HL-60 (cell line): ENCODE measurements at regions not wholly inside any gene's neighbourhood (a gene's known extent, or its start where the extent isn't known, plus 50 kb on each side); places are given as distances from the start of the nearest gene placed in this dataset.
A peak's percentile ranks its signal among the peaks of the same experiment; 100 is the strongest.

Experiments
- DNase-seq, 2 experiments: peaks; one replicate each; pipeline ENCODE4 v3.0.0-alpha.2; 2010 to 2020; ENCODE audit warnings: low read depth in 1 of 2, low spot score in 1 of 2
- H3K27ac ChIP-seq: fragments of 250-450 bp; sonication (Bioruptor Pico); replicated peaks from 2 replicates; pipeline ENCODE4 v1.5.1; 2020; ENCODE audit warnings: mild to moderate bottlenecking, moderate library complexity
- H3K27me3 ChIP-seq: fragments of 250-450 bp; sonication (Bioruptor Pico); 2 replicates; pipeline ENCODE4 v1.5.1; 2021; ENCODE audit warnings: mild to moderate bottlenecking, moderate library complexity; ENCODE audit not compliant: insufficient read depth, poor library complexity, severe bottlenecking
- H3K4me3 ChIP-seq: replicated peaks from 2 replicates; pipeline ENCODE4 v1.5.1; 2011; ENCODE audit warnings: mild to moderate bottlenecking, control low read depth, low read length; ENCODE audit not compliant: insufficient read depth
- CTCF ChIP-seq: IDR thresholded peaks from one replicate; pipeline ENCODE4 v1.5.1; 2011; ENCODE audit warnings: low read length, control low read depth, inconsistent platforms; ENCODE audit not compliant: insufficient read depth
- GABPA ChIP-seq: IDR thresholded peaks from 2 replicates; pipeline ENCODE4 v1.6.1; 2012; ENCODE audit warnings: low read depth
- POLR2AphosphoS5 ChIP-seq: IDR thresholded peaks from 2 replicates; pipeline ENCODE4 v1.6.1; 2012; ENCODE audit warnings: low read depth
- REST ChIP-seq: IDR thresholded peaks from 2 replicates; pipeline ENCODE4 v1.6.1; 2012; ENCODE audit warnings: low read depth; ENCODE audit not compliant: insufficient replicate concordance
- SPI1 ChIP-seq: IDR thresholded peaks from 2 replicates; pipeline ENCODE4 v1.6.1; 2012; ENCODE audit warnings: low read depth, mild to moderate bottlenecking, borderline replicate concordance

- no peak overlapping the region for H3K27ac ChIP-seq
- TF ChIP-seq CTCF: no peak
- TF ChIP-seq GABPA: no peak
- TF ChIP-seq REST: no peak
- TF ChIP-seq SPI1: no peak
- TF ChIP-seq POLR2AphosphoS5: no peak
- no peak overlapping the region for H3K4me3 ChIP-seq
- no peaks in the 10 kb centered on the region for H3K27me3 ChIP-seq
- DNase-seq: no peak
Measured at GRCh38 chr20:50343490-50344179, 153.0 kb downstream of the CEBPB start.

- TF ChIP-seq SPI1: peak; percentile 34; the same call in 1 of the 2 replicates
- peak; percentile 15 for TF ChIP-seq CTCF
- TF ChIP-seq POLR2AphosphoS5: no peak
- H3K27ac ChIP-seq: no peak overlapping the region
- no peak overlapping the region for H3K4me3 ChIP-seq
- peak in 1 of 2 experiments; percentile 29 for DNase-seq
- H3K27me3 ChIP-seq: no peaks in the 10 kb centered on the region
Measured at GRCh38 chr20:50344232-50345071, 153.8 kb downstream of the CEBPB start.

- Histone ChIP-seq H3K27ac (no peak overlapping the region), H3K4me3 (no peak overlapping the region), H3K27me3 (no peaks in the 10 kb centered on the region)
- no peak for DNase-seq
- TF ChIP-seq POLR2AphosphoS5 (no peak), GABPA (no peak), CTCF (no peak), REST (no peak), SPI1 (no peak)
Measured at GRCh38 chr20:50345712-50346373, 155.2 kb downstream of the CEBPB start.
